ENCODE measurements at regions not wholly inside any gene's neighbourhood (a gene's known extent, or its start where the extent isn't known, plus 50 kb on each side); places are given as distances from the start of the nearest gene placed in this dataset.

DNA sequence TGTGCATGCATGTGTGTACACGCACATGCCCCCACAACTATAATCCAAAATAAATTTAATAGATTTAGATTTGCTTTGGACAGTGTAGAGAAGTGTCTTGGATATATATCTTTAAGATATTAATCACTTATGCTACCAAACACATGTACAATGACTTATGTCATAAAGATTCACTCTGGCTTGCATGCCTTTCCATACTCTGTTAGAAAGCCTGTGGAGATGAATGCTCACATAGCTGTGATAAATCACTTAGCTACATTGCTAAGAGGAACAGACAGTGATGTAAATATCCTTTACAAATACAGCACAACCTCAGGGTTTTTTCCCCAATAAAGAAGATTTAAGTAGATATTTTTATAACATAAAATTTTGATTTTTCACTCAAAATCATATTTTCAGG is 2484.8 kb upstream of the PCDH20 start:
- TF ChIP-seq POLR2A (IDR thresholded peaks at IDR 0.05; ENCODE audit: low read depth): no peak
- TF ChIP-seq CTCF (IDR thresholded peaks at IDR 0.05): no peak
- TF ChIP-seq POLR2AphosphoS5 (IDR thresholded peaks at IDR 0.05): no peak
- no peak for TF ChIP-seq EP300 (IDR thresholded peaks at IDR 0.05)

Data from esophagus muscularis mucosa (tissue), 4 donors.